Left ventricle myocardium inferior (tissue), 1 donor: ENCODE measurements at regions not wholly inside any gene's neighbourhood (a gene's known extent, or its start where the extent isn't known, plus 50 kb on each side); places are given as distances from the start of the nearest gene placed in this dataset.

Source experiments
- DNase-seq: peaks from one replicate; pipeline ENCODE4 v3.0.0-alpha.2; 2020
- H3K27ac ChIP-seq: fragments of 200-600 bp; replicated peaks from 2 replicates; pipeline ENCODE4 v1.8.0; 2021
- H3K27me3 ChIP-seq: fragments of 200-600 bp; 2 replicates; pipeline ENCODE4 v1.8.0; 2021; ENCODE audit warnings: low read depth
- H3K36me3 ChIP-seq: fragments of 200-600 bp; 2 replicates; pipeline ENCODE4 v1.8.0; 2021
- H3K4me1 ChIP-seq: fragments of 200-600 bp; 2 replicates; pipeline ENCODE4 v1.8.0; 2021
- H3K4me3 ChIP-seq: fragments of 200-600 bp; 2 replicates; pipeline ENCODE4 v1.8.0; 2021; ENCODE audit warnings: mild to moderate bottlenecking, moderate library complexity
- H3K9me3 ChIP-seq: fragments of 200-600 bp; replicated peaks from 2 replicates; pipeline ENCODE4 v1.8.0; 2021
- CTCF ChIP-seq: fragments of 200-600 bp; IDR thresholded peaks from 2 replicates; pipeline ENCODE4 v1.8.0; 2021; ENCODE audit warnings: antibody characterized with exemption, mild to moderate bottlenecking, borderline replicate concordance
- intact Hi-C: fragments of 100-400 bp; cut with micrococcal nuclease; formaldehyde crosslinking; loops from one replicate; pipeline ENCODE4 v1.11.0; 2022
- donor health status: DM: no; HTN: yes; CAD: no; lungs with severe emphysema.

- peaks cover 51% of the 10 kb centered on the region for H3K27me3 ChIP-seq
- H3K9me3 ChIP-seq, result no peaks in the 10 kb centered on the region
- H3K4me1 ChIP-seq, result no peaks in the 10 kb centered on the region
- no peak overlapping the region for H3K4me3 ChIP-seq
- intact Hi-C loops, result no loop called here
- TF ChIP-seq CTCF, result no peak
- no peak for DNase-seq
- no peak overlapping the region for H3K27ac ChIP-seq
- no peaks in the 10 kb centered on the region for H3K36me3 ChIP-seq
Measured at GRCh38 chr12:127592245-127592644, 674.7 kb upstream of the TMEM132C start.

GRCh38 chr12:127594351-127594970 lies 672.5 kb upstream of the TMEM132C start:
- intact Hi-C loops, result no loop called here
- H3K4me3 ChIP-seq, result no peak overlapping the region
- peaks cover 31% of the 10 kb centered on the region for H3K27me3 ChIP-seq
- H3K4me1 ChIP-seq, result no peaks in the 10 kb centered on the region
- no peaks in the 10 kb centered on the region for H3K36me3 ChIP-seq
- no peak for DNase-seq
- no peaks in the 10 kb centered on the region for H3K9me3 ChIP-seq
- no peak for TF ChIP-seq CTCF
- no peak overlapping the region for H3K27ac ChIP-seq

GRCh38 chr12:127595506-127595905 lies 671.5 kb upstream of the TMEM132C start:
- Histone ChIP-seq H3K27me3 (peaks cover 22% of the 10 kb centered on the region), H3K4me3 (no peak overlapping the region), H3K9me3 (no peaks in the 10 kb centered on the region), H3K4me1 (no peaks in the 10 kb centered on the region), H3K36me3 (no peaks in the 10 kb centered on the region), H3K27ac (no peak overlapping the region)
- DNase-seq, result no peak
- no peak for TF ChIP-seq CTCF
- intact Hi-C loops, result no loop called here

- no peak for TF ChIP-seq CTCF
- Histone ChIP-seq H3K9me3 (no peaks in the 10 kb centered on the region), H3K27ac (no peak overlapping the region), H3K27me3 (peaks cover 15% of the 10 kb centered on the region), H3K4me3 (no peak overlapping the region), H3K36me3 (no peaks in the 10 kb centered on the region), H3K4me1 (no peaks in the 10 kb centered on the region)
- no peak for DNase-seq
- intact Hi-C loops, result no loop called here
Measured at GRCh38 chr12:127596891-127597290, 670.1 kb upstream of the TMEM132C start.

- Histone ChIP-seq H3K27ac (no peak overlapping the region), H3K27me3 (peaks cover 13% of the 10 kb centered on the region), H3K4me1 (no peaks in the 10 kb centered on the region), H3K36me3 (no peaks in the 10 kb centered on the region), H3K9me3 (no peaks in the 10 kb centered on the region), H3K4me3 (no peak overlapping the region)
- intact Hi-C loops, result no loop called here
- TF ChIP-seq CTCF, result no peak
- DNase-seq, result no peak
Measured at GRCh38 chr12:127599436-127599835, 667.5 kb upstream of the TMEM132C start.
